ENCODE measurements at regions not wholly inside any gene's neighbourhood (a gene's known extent, or its start where the extent isn't known, plus 50 kb on each side); places are given as distances from the start of the nearest gene placed in this dataset.

GRCh38 chr12:88413646-88414045 lies 166.6 kb downstream of the KITLG start:
- TF ChIP-seq EP300 (IDR thresholded peaks at IDR 0.05; ENCODE audit: low read depth in 2 of 2, low read length in 2 of 2) (no peak), EP300 (CRISPR knock-in tag; IDR thresholded peaks at IDR 0.05; ENCODE audit: borderline replicate concordance) (no peak), ETV5 (CRISPR knock-in tag; IDR thresholded peaks at IDR 0.05; ENCODE audit: borderline replicate concordance) (no peak), ZNF619 (CRISPR knock-in tag; IDR thresholded peaks at IDR 0.05) (no peak), FOXO4 (CRISPR knock-in tag; conservative IDR thresholded peaks at IDR 0.05) (no peak)
